PC-3 (cell line): ENCODE measurements at regions not wholly inside any gene's neighbourhood (a gene's known extent, or its start where the extent isn't known, plus 50 kb on each side); places are given as distances from the start of the nearest gene placed in this dataset.

Source experiments
- ATAC-seq: fragments of 200-7000 bp; cut with Tn5 transposase; 2 replicates; pipeline ENCODE4 v1.9.1; 2020; ENCODE audit warnings: mild to moderate bottlenecking, moderate library complexity
- BruUV-seq: library from RNA; stranded (reverse); fragments of 400-500 nt; replicated peaks from 2 replicates; lab custom pipeline; 2021; lab: Mats Ljungman, UMichigan
- CTCF ChIA-PET: fragments of 300-600 bp; sonication (Branson Sonifier 250); formaldehyde crosslinking; loops from one replicate; lab custom pipeline; 2022; ENCODE audit warnings: antibody characterized with exemption; lab: Charles Lee
- POLR2A ChIA-PET: fragments of 300-600 bp; sonication (Branson Sonifier 250); formaldehyde crosslinking; loops from one replicate; lab custom pipeline; 2022; ENCODE audit warnings: antibody characterized with exemption; ENCODE audit not compliant: unreplicated experiment; lab: Charles Lee
- DNase-seq: peaks from one replicate; pipeline ENCODE4 v3.0.0-alpha.2; 2015
- H2AFZ ChIP-seq: fragments of 300-600 bp; sonication (generic); 2 replicates; pipeline ENCODE4 v1.6.0; 2016; ENCODE audit warnings: antibody characterized with exemption, low read length
- H3F3A ChIP-seq: fragments of 300-600 bp; sonication (generic); one replicate; pipeline ENCODE4 v1.6.0; 2017; ENCODE audit warnings: antibody characterized with exemption, low read length, control low read depth, mild to moderate bottlenecking; ENCODE audit not compliant: unreplicated experiment
- H3K27ac ChIP-seq: fragments of 300-600 bp; sonication (generic); 2 replicates; pipeline ENCODE4 v1.5.1; 2016; ENCODE audit warnings: mild to moderate bottlenecking, low read length
- H3K27me3 ChIP-seq: fragments of 300-600 bp; sonication (generic); 2 replicates; pipeline ENCODE4 v1.6.1; 2016; ENCODE audit warnings: low read length, mixed read lengths
- H3K36me3 ChIP-seq: fragments of 300-600 bp; sonication (generic); 2 replicates; pipeline ENCODE4 v1.6.1; 2016; ENCODE audit warnings: low read depth, mixed run types, low read length, mixed read lengths
- H3K4me1 ChIP-seq: fragments of 300-600 bp; sonication (generic); 2 replicates; pipeline ENCODE4 v1.5.1; 2016; ENCODE audit warnings: low read length; ENCODE audit not compliant: insufficient read depth
- H3K4me2 ChIP-seq: fragments of 300-600 bp; sonication (generic); 2 replicates; pipeline ENCODE4 v1.6.0; 2016; ENCODE audit warnings: low read length
- H3K4me3 ChIP-seq: fragments of 300-600 bp; sonication (generic); 2 replicates; pipeline ENCODE4 v1.5.1; 2016; ENCODE audit warnings: mild to moderate bottlenecking, low read length, mixed read lengths
- H3K79me2 ChIP-seq: fragments of 300-600 bp; sonication (generic); 2 replicates; pipeline ENCODE4 v1.6.1; 2017; ENCODE audit warnings: low read length, mixed read lengths
- H3K9ac ChIP-seq: fragments of 300-600 bp; sonication (generic); 2 replicates; pipeline ENCODE4 v1.6.0; 2016; ENCODE audit warnings: mild to moderate bottlenecking, low read length
- H3K9me2 ChIP-seq: fragments of 300-600 bp; sonication (generic); replicated peaks from 2 replicates; pipeline ENCODE4 v1.6.1; 2016; ENCODE audit warnings: mixed run types, low read length, mixed read lengths
- H3K9me3 ChIP-seq: fragments of 300-600 bp; sonication (generic); 2 replicates; pipeline ENCODE4 v1.6.1; 2016; ENCODE audit warnings: low read length, mixed read lengths
- H4K20me1 ChIP-seq: fragments of 300-600 bp; sonication (generic); 2 replicates; pipeline ENCODE4 v1.6.1; 2016; ENCODE audit warnings: low read length, mixed read lengths
- EZH2 ChIP-seq: fragments of 300-600 bp; sonication (generic); IDR thresholded peaks from one replicate; pipeline ENCODE4 v1.6.1; 2017; ENCODE audit warnings: antibody characterized with exemption, mild to moderate bottlenecking, low read length; ENCODE audit not compliant: unreplicated experiment
- EZH2phosphoT487 ChIP-seq: fragments of 300-600 bp; sonication (generic); IDR thresholded peaks from 2 replicates; pipeline ENCODE4 v1.6.1; 2018; ENCODE audit warnings: mild to moderate bottlenecking, antibody characterized with exemption, low read length, borderline replicate concordance
- intact Hi-C: fragments of 100-400 bp; cut with micrococcal nuclease; formaldehyde crosslinking; loops from 2 replicates; pipeline ENCODE4 v1.9.0; 2023
- TF ChIP-seq, protein P1 (sequence below): fragments of 300-600 bp; sonication (generic); conservative IDR thresholded peaks from 2 replicates; pipeline ENCODE4 v1.5.1; 2017; ENCODE audit warnings: antibody characterized with exemption, low read depth, mild to moderate bottlenecking, low read length

DNA sequence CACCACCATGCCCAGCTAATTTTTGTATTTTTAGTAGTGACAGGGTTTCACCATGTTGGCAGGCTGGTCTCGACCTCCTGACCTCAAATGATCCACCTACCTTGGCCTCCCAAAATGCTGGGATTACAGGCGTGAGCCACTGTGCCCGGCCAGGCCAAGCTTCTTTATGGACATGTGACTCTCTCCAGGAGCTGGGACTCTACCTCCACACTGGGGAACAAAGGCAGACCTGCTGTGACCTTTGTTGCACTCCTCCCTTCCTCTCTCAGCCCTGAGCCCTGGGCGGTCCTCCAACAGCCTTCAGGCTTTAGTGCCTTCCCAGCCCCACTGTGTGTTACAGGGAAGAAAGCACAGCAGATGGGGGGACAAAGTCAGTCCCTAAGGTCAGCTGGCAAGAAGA, 55.0 kb upstream of the DUSP5 start:
- intact Hi-C loops, result no loop called here
- no peaks in the 10 kb centered on the region for H3K27me3 ChIP-seq
- POLR2A ChIA-PET, result no interaction called here
- no peaks in the 10 kb centered on the region for H3K9me2 ChIP-seq
- no peak for ATAC-seq
- no peaks in the 10 kb centered on the region for H3K36me3 ChIP-seq
- DNase-seq, result no peak
- no peak overlapping the region for H3K4me3 ChIP-seq
- CTCF ChIA-PET, result no interaction called here
- H3F3A ChIP-seq, result no peaks in the 10 kb centered on the region
- no peaks in the 10 kb centered on the region for H3K9me3 ChIP-seq
- BruUV-seq, result no TSS peak
- no peak overlapping the region for H3K9ac ChIP-seq
- H3K79me2 ChIP-seq, result no peaks in the 10 kb centered on the region
- H2AFZ ChIP-seq, result no peak overlapping the region
- TF ChIP-seq, protein P1, sequence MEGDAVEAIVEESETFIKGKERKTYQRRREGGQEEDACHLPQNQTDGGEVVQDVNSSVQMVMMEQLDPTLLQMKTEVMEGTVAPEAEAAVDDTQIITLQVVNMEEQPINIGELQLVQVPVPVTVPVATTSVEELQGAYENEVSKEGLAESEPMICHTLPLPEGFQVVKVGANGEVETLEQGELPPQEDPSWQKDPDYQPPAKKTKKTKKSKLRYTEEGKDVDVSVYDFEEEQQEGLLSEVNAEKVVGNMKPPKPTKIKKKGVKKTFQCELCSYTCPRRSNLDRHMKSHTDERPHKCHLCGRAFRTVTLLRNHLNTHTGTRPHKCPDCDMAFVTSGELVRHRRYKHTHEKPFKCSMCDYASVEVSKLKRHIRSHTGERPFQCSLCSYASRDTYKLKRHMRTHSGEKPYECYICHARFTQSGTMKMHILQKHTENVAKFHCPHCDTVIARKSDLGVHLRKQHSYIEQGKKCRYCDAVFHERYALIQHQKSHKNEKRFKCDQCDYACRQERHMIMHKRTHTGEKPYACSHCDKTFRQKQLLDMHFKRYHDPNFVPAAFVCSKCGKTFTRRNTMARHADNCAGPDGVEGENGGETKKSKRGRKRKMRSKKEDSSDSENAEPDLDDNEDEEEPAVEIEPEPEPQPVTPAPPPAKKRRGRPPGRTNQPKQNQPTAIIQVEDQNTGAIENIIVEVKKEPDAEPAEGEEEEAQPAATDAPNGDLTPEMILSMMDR, result no peak
- TF ChIP-seq EZH2 (no peak), EZH2phosphoT487 (no peak)
- H3K4me1 ChIP-seq, result peaks cover 11% of the 10 kb centered on the region
- no peak overlapping the region for H3K4me2 ChIP-seq
- no peak overlapping the region for H3K27ac ChIP-seq
- H4K20me1 ChIP-seq, result no peaks in the 10 kb centered on the region

GRCh38 chr10:110443239-110444003, 54.3 kb upstream of the DUSP5 start:
- Histone ChIP-seq H3K27me3 (no peaks in the 10 kb centered on the region), H3K4me1 (peaks cover 13% of the 10 kb centered on the region), H2AFZ (no peak overlapping the region), H3K9me2 (no peaks in the 10 kb centered on the region), H3K4me2 (no peak overlapping the region), H3K79me2 (no peaks in the 10 kb centered on the region), H3K9me3 (no peaks in the 10 kb centered on the region), H3K36me3 (no peaks in the 10 kb centered on the region), H3K27ac (no peak overlapping the region), H3F3A (no peaks in the 10 kb centered on the region), H4K20me1 (no peaks in the 10 kb centered on the region), H3K4me3 (no peak overlapping the region), H3K9ac (no peak overlapping the region)
- POLR2A ChIA-PET, result no interaction called here
- TF ChIP-seq EZH2 (no peak), EZH2phosphoT487 (no peak)
- TF ChIP-seq, protein P1, result no peak
- intact Hi-C loops, result no loop called here
- ATAC-seq (no peak), DNase-seq (no peak)
- no TSS peak for BruUV-seq
- CTCF ChIA-PET, result no interaction called here

- CTCF ChIA-PET, result no interaction called here
- POLR2A ChIA-PET, result no interaction called here
- no peaks in the 10 kb centered on the region for H3K79me2 ChIP-seq
- H3K4me3 ChIP-seq, result no peak overlapping the region
- ATAC-seq (no peak), DNase-seq (no peak)
- H3K4me1 ChIP-seq, result peaks cover 13% of the 10 kb centered on the region
- TF ChIP-seq EZH2phosphoT487, result no peak
- TF ChIP-seq EZH2, result no peak
- TF ChIP-seq, protein P1, result no peak
- no peak overlapping the region for H3K4me2 ChIP-seq
- no peaks in the 10 kb centered on the region for H3K27me3 ChIP-seq
- H3K9ac ChIP-seq, result no peak overlapping the region
- no peaks in the 10 kb centered on the region for H3F3A ChIP-seq
- no peaks in the 10 kb centered on the region for H3K9me3 ChIP-seq
- H3K27ac ChIP-seq, result no peak overlapping the region
- H4K20me1 ChIP-seq, result no peaks in the 10 kb centered on the region
- no TSS peak for BruUV-seq
- H3K9me2 ChIP-seq, result no peaks in the 10 kb centered on the region
- intact Hi-C loops, result no loop called here
- no peaks in the 10 kb centered on the region for H3K36me3 ChIP-seq
- no peak overlapping the region for H2AFZ ChIP-seq
Measured at GRCh38 chr10:110444004-110444337, 53.7 kb upstream of the DUSP5 start.
